Naive thymus-derived CD4-positive, alpha-beta T cell (primary cell): ENCODE measurements at regions not wholly inside any gene's neighbourhood (a gene's known extent, or its start where the extent isn't known, plus 50 kb on each side); places are given as distances from the start of the nearest gene placed in this dataset.

Source experiments
- ATAC-seq: fragments of 150-1000 bp; cut with Tn5 transposase; 2 replicates; pipeline ENCODE4 v1.10.0; 2021; ENCODE audit warnings: mild to moderate bottlenecking, moderate library complexity
- CTCF ChIA-PET: fragments of 350-600 bp; sonication (Branson Sonifier 250); formaldehyde crosslinking; loops from one replicate; lab custom pipeline; 2021; ENCODE audit warnings: antibody characterized with exemption; lab: Charles Lee
- POLR2A ChIA-PET: fragments of 350-600 bp; sonication (Branson Sonifier 250); formaldehyde crosslinking; loops from one replicate; lab custom pipeline; 2021; ENCODE audit warnings: antibody characterized with exemption, inconsistent platforms; lab: Charles Lee
- DNase-seq, 9 donors: peaks; one replicate each; pipeline versions ENCODE4 v3.0.0 to v3.0.0-alpha.2; 2020 to 2022; ENCODE audit warnings: mixed read lengths in 1 of 9
- H3K27ac ChIP-seq: one replicate; pipeline ENCODE4 v1.7.0; 2013; ENCODE audit warnings: mild to moderate bottlenecking, low read depth, low read length, moderate library complexity
- H3K27me3 ChIP-seq, 2 donors: one replicate each; pipeline ENCODE4 v1.7.0; 2013; ENCODE audit warnings: low read length in 2 of 2, mild to moderate bottlenecking in 2 of 2, moderate library complexity in 2 of 2; ENCODE audit not compliant: control insufficient read depth in 2 of 2, insufficient read depth in 2 of 2
- H3K36me3 ChIP-seq, 3 experiments: 1 replicate in 2 of 3; 2 replicates in 1 of 3; pipeline ENCODE4 v1.7.0; 2013; ENCODE audit warnings: low read length in 3 of 3, mild to moderate bottlenecking in 3 of 3, moderate library complexity in 1 of 3; ENCODE audit not compliant: insufficient read depth in 3 of 3, control insufficient read depth in 2 of 3
- H3K4me1 ChIP-seq, 2 donors: one replicate each; pipeline ENCODE4 v1.7.0; 2013; ENCODE audit warnings: low read length in 2 of 2, mild to moderate bottlenecking in 2 of 2, moderate library complexity in 1 of 2; ENCODE audit not compliant: control insufficient read depth in 2 of 2, insufficient read depth in 2 of 2
- H3K4me3 ChIP-seq: 2 replicates; pipeline ENCODE4 v1.7.0; 2013; ENCODE audit warnings: mild to moderate bottlenecking, low read length
- H3K9me3 ChIP-seq, 3 experiments: 1 replicate in 2 of 3; 2 replicates in 1 of 3; pipeline ENCODE4 v1.7.0; 2013; ENCODE audit warnings: low read length in 3 of 3; ENCODE audit not compliant: control insufficient read depth in 2 of 3
- H3K27ac Mint-ChIP-seq, 9 donors: one replicate each; pipeline ENCODE4 v1.8.0; 2020 to 2022; ENCODE audit warnings: mixed read lengths in 9 of 9, mild to moderate bottlenecking in 8 of 9, moderate library complexity in 5 of 9, inconsistent platforms in 2 of 9
- H3K27me3 Mint-ChIP-seq, 5 donors: one replicate each; pipeline ENCODE4 v1.8.0; 2021 to 2022; ENCODE audit warnings: mixed read lengths in 5 of 5, mild to moderate bottlenecking in 1 of 5
- H3K36me3 Mint-ChIP-seq, 5 donors: one replicate each; pipeline ENCODE4 v1.8.0; 2020 to 2022; ENCODE audit warnings: mixed read lengths in 5 of 5, mild to moderate bottlenecking in 3 of 5, inconsistent platforms in 1 of 5
- H3K4me1 Mint-ChIP-seq, 7 donors: one replicate each; pipeline ENCODE4 v1.8.0; 2020 to 2022; ENCODE audit warnings: mixed read lengths in 7 of 7, mild to moderate bottlenecking in 3 of 7, inconsistent platforms in 1 of 7
- H3K4me3 Mint-ChIP-seq, 10 donors: one replicate each; pipeline ENCODE4 v1.8.0; 2020 to 2022; ENCODE audit warnings: mild to moderate bottlenecking in 10 of 10, mixed read lengths in 10 of 10, moderate library complexity in 6 of 10, inconsistent platforms in 2 of 10
- H3K9me3 Mint-ChIP-seq, 11 donors: one replicate each; pipeline ENCODE4 v1.8.0; 2020 to 2022; ENCODE audit warnings: mixed read lengths in 11 of 11, mild to moderate bottlenecking in 4 of 11, inconsistent platforms in 1 of 11, moderate library complexity in 1 of 11
- intact Hi-C, 2 donors: fragments of 100-400 bp; cut with micrococcal nuclease; formaldehyde crosslinking; loops; one replicate each; pipeline ENCODE4 v1.15.1; 2023

DNA sequence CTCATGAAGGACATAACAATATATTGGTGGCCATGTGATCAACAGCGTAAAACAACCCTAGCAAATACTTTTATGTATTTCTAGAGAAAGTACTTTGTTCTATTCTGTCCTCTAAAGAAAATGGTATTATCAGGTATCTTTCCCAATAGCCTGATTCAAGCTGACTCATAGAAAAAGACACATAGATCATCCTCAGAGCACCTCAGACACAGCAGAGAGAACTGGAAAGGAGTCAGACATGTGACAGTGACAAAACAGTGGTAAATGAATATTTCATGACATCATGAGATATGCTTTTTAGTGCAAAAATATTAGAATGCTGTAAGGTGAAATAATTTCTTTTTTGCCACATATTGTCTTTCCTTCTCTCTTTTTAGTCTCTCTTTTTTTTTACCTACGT lies 1355.0 kb upstream of the MAP3K7 start:
- intact Hi-C loops: no loop called here
- Mint-ChIP-seq H3K27ac (no peak overlapping the region), H3K4me1 (no peaks in the 10 kb centered on the region)

GRCh38 chr6:91940801-91941200 lies 1353.9 kb upstream of the MAP3K7 start:
- no peak overlapping the region for H3K4me3 ChIP-seq
- H3K4me1 ChIP-seq: no peaks in the 10 kb centered on the region
- Mint-ChIP-seq H3K9me3 (peaks cover 2 to 23% (median 9%) of the 10 kb centered on the region in 11 donors), H3K36me3 (no peaks in the 10 kb centered on the region), H3K4me3 (no peak overlapping the region), H3K4me1 (no peaks in the 10 kb centered on the region), H3K27me3 (no peaks in the 10 kb centered on the region), H3K27ac (no peak overlapping the region)
- no peaks in the 10 kb centered on the region for H3K9me3 ChIP-seq
- DNase-seq (no peak), ATAC-seq (no peak)
- ChIA-PET POLR2A (no interaction called here), CTCF (no interaction called here)
- H3K27ac ChIP-seq: no peak overlapping the region
- intact Hi-C loops: no loop called here
- no peaks in the 10 kb centered on the region for H3K27me3 ChIP-seq
- H3K36me3 ChIP-seq: no peaks in the 10 kb centered on the region

More for the DNA sequence above, 1355.0 kb upstream of the MAP3K7 start:
- POLR2A ChIA-PET: no interaction called here
- no peaks in the 10 kb centered on the region for H3K9me3 ChIP-seq
- no peaks in the 10 kb centered on the region for H3K36me3 Mint-ChIP-seq
- no peak overlapping the region for H3K4me3 ChIP-seq
- peaks cover 2 to 28% (median 9%) of the 10 kb centered on the region in 11 donors for H3K9me3 Mint-ChIP-seq
- DNase-seq (no peak), ATAC-seq (no peak)
- H3K27ac ChIP-seq: no peak overlapping the region
- no peaks in the 10 kb centered on the region for H3K4me1 ChIP-seq
- CTCF ChIA-PET: no interaction called here
- H3K27me3 ChIP-seq: no peaks in the 10 kb centered on the region
- H3K36me3 ChIP-seq: no peaks in the 10 kb centered on the region
- H3K4me3 Mint-ChIP-seq: no peak overlapping the region
- no peaks in the 10 kb centered on the region for H3K27me3 Mint-ChIP-seq

GRCh38 chr6:91926827-91927226 lies 1340.0 kb upstream of the MAP3K7 start:
- no peaks in the 10 kb centered on the region for H3K27me3 Mint-ChIP-seq
- H3K4me1 ChIP-seq: no peaks in the 10 kb centered on the region
- CTCF ChIA-PET: no interaction called here
- H3K27me3 ChIP-seq: no peaks in the 10 kb centered on the region
- H3K36me3 Mint-ChIP-seq: no peaks in the 10 kb centered on the region
- H3K36me3 ChIP-seq: no peaks in the 10 kb centered on the region
- H3K9me3 Mint-ChIP-seq: peaks cover 0 to 16% (median 5%) of the 10 kb centered on the region in 11 donors
- ATAC-seq: no peak
- H3K27ac Mint-ChIP-seq: no peak overlapping the region
- no peak overlapping the region for H3K27ac ChIP-seq
- DNase-seq: no peak
- no peaks in the 10 kb centered on the region for H3K9me3 ChIP-seq
- no peak overlapping the region for H3K4me3 Mint-ChIP-seq
- intact Hi-C loops: no loop called here
- H3K4me1 Mint-ChIP-seq: no peaks in the 10 kb centered on the region
- no peak overlapping the region for H3K4me3 ChIP-seq
- POLR2A ChIA-PET: interaction anchor here (0.6 kb wide), 1 partner anchor 1081 kb away, joined by 3 read pairs; no protein-coding TSS in a partner anchor

DNA sequence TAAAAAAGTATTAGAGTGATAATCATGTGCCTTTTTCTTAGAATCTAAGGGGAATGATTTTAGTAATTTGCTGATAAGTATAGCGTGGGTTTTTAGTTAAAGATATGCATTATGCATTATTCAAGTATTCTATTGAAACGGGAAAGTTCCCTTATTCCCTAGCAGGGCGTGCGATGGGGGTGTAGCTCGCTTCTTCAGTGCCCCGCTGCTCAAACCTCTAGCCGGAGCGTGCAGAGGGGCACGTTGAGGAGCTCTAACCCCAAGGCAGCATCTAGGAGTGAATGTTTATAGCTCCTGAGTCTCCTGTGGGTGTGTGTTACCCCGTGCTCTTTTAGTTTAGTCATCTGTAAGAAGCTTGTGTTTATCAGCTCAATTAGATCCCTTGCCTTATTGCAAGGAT lies 1339.5 kb upstream of the MAP3K7 start:
- no peak overlapping the region for H3K4me3 ChIP-seq
- Mint-ChIP-seq H3K4me3 (no peak overlapping the region), H3K36me3 (no peaks in the 10 kb centered on the region), H3K27me3 (no peaks in the 10 kb centered on the region), H3K4me1 (no peaks in the 10 kb centered on the region), H3K9me3 (peaks cover 0 to 18% (median 5%) of the 10 kb centered on the region in 11 donors), H3K27ac (no peak overlapping the region)
- ATAC-seq (no peak), DNase-seq (no peak)
- ChIA-PET POLR2A (interaction anchor here (0.6 kb wide), 1 partner anchor 1081 kb away, joined by 3 read pairs; no protein-coding TSS in a partner anchor), CTCF (no interaction called here)
- H3K27ac ChIP-seq: no peak overlapping the region
- H3K36me3 ChIP-seq: no peaks in the 10 kb centered on the region
- intact Hi-C loops: no loop called here
- H3K27me3 ChIP-seq: no peaks in the 10 kb centered on the region
- H3K4me1 ChIP-seq: no peaks in the 10 kb centered on the region
- no peaks in the 10 kb centered on the region for H3K9me3 ChIP-seq

GRCh38 chr6:91911945-91912344 lies 1325.1 kb upstream of the MAP3K7 start:
- POLR2A ChIA-PET: no interaction called here
- CTCF ChIA-PET: no interaction called here

GRCh38 chr6:91904586-91905164 lies 1317.8 kb upstream of the MAP3K7 start:
- DNase-seq (no peak), ATAC-seq (no peak)
- Mint-ChIP-seq H3K9me3 (peaks cover 1 to 21% (median 6%) of the 10 kb centered on the region in 11 donors), H3K27me3 (no peaks in the 10 kb centered on the region), H3K36me3 (no peaks in the 10 kb centered on the region), H3K27ac (no peak overlapping the region), H3K4me3 (no peak overlapping the region), H3K4me1 (no peaks in the 10 kb centered on the region)
- no peaks in the 10 kb centered on the region for H3K9me3 ChIP-seq
- no peaks in the 10 kb centered on the region for H3K36me3 ChIP-seq
- H3K27me3 ChIP-seq: no peaks in the 10 kb centered on the region
- no peaks in the 10 kb centered on the region for H3K4me1 ChIP-seq
- POLR2A ChIA-PET: no interaction called here
- intact Hi-C loops: no loop called here
- H3K4me3 ChIP-seq: no peak overlapping the region
- H3K27ac ChIP-seq: no peak overlapping the region
- CTCF ChIA-PET: no interaction called here

More at GRCh38 chr6:91911945-91912344, 1325.1 kb upstream of the MAP3K7 start:
- Mint-ChIP-seq H3K9me3 (peaks cover 0 to 28% (median 8%) of the 10 kb centered on the region in 11 donors), H3K27me3 (no peaks in the 10 kb centered on the region), H3K27ac (no peak overlapping the region), H3K36me3 (no peaks in the 10 kb centered on the region), H3K4me1 (no peaks in the 10 kb centered on the region), H3K4me3 (no peak overlapping the region)
- ATAC-seq (no peak), DNase-seq (no peak)
- Histone ChIP-seq H3K4me1 (no peaks in the 10 kb centered on the region), H3K27me3 (no peaks in the 10 kb centered on the region), H3K27ac (no peak overlapping the region), H3K9me3 (no peaks in the 10 kb centered on the region), H3K4me3 (no peak overlapping the region), H3K36me3 (no peaks in the 10 kb centered on the region)
- intact Hi-C loops: no loop called here

DNA sequence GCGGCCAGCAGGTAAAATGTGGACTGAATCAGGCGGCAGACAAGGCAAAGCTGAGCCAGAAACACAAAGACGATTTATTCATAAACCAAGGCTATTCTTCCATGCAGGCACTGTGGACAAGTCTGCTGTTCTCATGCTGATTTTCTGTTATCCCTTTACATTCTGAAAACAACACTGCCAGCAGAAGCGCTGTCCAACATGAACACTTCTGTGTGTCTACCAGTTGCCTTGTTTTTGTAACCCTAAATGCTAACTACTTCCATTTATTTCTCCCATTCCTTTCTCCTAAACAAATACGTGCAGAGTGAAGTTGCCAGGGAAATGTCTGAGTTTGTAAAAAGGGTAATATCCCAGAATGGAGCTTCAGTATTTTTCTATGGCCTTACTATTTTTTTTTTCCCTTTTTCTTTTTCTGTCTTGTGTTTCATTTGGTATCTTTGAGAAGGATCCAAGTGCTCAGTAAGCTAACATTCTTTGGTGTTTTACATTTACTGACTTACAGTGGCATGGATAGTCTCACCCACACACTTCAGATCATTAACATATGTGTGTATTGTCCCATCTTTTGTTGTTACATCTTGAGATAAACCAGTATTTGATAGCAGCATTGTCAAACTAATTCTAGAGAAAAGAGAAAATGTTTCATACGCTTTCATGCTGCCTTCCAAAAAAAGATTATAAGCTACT lies 1308.9 kb upstream of the MAP3K7 start:
- H3K27ac Mint-ChIP-seq: no peak overlapping the region
- Histone ChIP-seq H3K4me1 (no peaks in the 10 kb centered on the region), H3K4me3 (no peak overlapping the region), H3K27ac (no peak overlapping the region), H3K36me3 (no peaks in the 10 kb centered on the region), H3K27me3 (no peaks in the 10 kb centered on the region), H3K9me3 (peaks cover 0 to 6% (median 0%) of the 10 kb centered on the region in 3 experiments)
- ATAC-seq (no peak), DNase-seq (no peak)
- POLR2A ChIA-PET: no interaction called here
- intact Hi-C loops: no loop called here
- no peak overlapping the region for H3K4me3 Mint-ChIP-seq
- CTCF ChIA-PET: no interaction called here
- no peaks in the 10 kb centered on the region for H3K4me1 Mint-ChIP-seq
- H3K9me3 Mint-ChIP-seq: peaks cover 5 to 31% (median 18%) of the 10 kb centered on the region in 11 donors
- H3K36me3 Mint-ChIP-seq: no peaks in the 10 kb centered on the region
- no peaks in the 10 kb centered on the region for H3K27me3 Mint-ChIP-seq
